ENCODE measurements at regions not wholly inside any gene's neighbourhood (a gene's known extent, or its start where the extent isn't known, plus 50 kb on each side); places are given as distances from the start of the nearest gene placed in this dataset.

GRCh38 chr9:14018081-14018480, 295.9 kb downstream of the NFIB start:
- TF ChIP-seq SIRT6 (IDR thresholded peaks at IDR 0.05; ENCODE audit: low read depth, low read length) = no peak
- TF ChIP-seq MAZ (CRISPR knock-in tag; conservative IDR thresholded peaks at IDR 0.05 in 1 of 2, IDR thresholded peaks at IDR 0.05 in 1 of 2) = no peak
- TF ChIP-seq MXD1 (CRISPR knock-in tag; IDR thresholded peaks at IDR 0.05; ENCODE audit: borderline replicate concordance, poor library complexity, severe bottlenecking) = no peak
- no peak for TF ChIP-seq HDAC2 (IDR thresholded peaks at IDR 0.05)
- TF ChIP-seq ZSCAN29 (IDR thresholded peaks at IDR 0.05) = no peak
- TF ChIP-seq EP300 (IDR thresholded peaks at IDR 0.05; ENCODE audit: low read length) = no peak
- TF ChIP-seq ZNF512 (tag; IDR thresholded peaks at IDR 0.05) = no peak
- TF ChIP-seq CTCF (IDR thresholded peaks at IDR 0.05 in 2 of 3, conservative IDR thresholded peaks at IDR 0.05 in 1 of 3; ENCODE audit: insufficient read depth in 2 of 3, low read depth in 1 of 3, low read length in 3 of 3) = no peak
- no peak for TF ChIP-seq ZNF124 (CRISPR knock-in tag; IDR thresholded peaks at IDR 0.05)
- no peak for TF ChIP-seq ZFP36 (IDR thresholded peaks at IDR 0.05; ENCODE audit: low read depth, low read length, partially characterized antibody)
- TF ChIP-seq EZH2 (IDR thresholded peaks at IDR 0.05; ENCODE audit: borderline replicate concordance, low read depth, low read length) = no peak

Measured in K562 (cell line).